ENCODE measurements at regions not wholly inside any gene's neighbourhood (a gene's known extent, or its start where the extent isn't known, plus 50 kb on each side); places are given as distances from the start of the nearest gene placed in this dataset.
"Not testable (repeated sequence)": the region's sequence is repeated elsewhere in the genome, so short reads cannot be mapped to it uniquely, and the experiment has no call there.

DNA sequence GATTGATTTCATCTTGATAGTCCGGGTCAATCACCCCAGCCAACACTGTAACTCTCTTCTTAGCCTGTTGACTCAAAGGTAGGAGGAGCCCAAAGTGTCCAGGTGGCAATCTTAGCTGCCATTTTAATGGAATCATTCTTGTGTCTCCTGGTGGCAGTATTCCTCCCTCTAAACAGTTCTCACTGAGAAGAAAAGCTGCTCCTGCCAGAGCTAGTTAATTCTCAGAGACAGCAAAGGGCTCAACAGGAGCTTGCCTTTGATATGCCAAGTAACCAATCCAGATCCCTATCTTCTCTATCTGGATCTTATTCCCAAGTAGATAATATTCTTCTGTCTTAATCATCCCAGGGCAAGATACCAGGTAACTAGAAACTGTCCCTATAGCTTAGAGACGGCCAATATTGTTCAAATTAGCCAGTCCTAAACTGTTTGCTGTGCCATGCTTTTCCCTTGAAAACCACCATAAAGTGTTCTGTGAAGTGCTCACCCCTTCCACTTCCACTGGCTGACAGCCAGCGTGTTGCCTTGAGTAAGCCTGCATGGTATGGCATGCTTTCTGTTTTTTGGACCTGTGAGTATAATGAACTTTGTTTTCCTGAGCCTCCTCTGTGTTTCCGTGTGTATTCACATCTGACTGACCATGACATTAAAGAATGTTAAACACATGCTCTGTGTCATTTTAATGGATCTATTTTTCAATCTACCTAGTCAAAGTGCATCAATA is 463.7 kb upstream of the SLITRK5 start:
- DNase-seq (no peak), ATAC-seq (no peak)
- Histone ChIP-seq H3K36me3 (ENCODE audit: insufficient read depth in 1 of 2, low read depth in 1 of 2) (no peaks in the 10 kb centered on the region), H3K9me3 (no peaks in the 10 kb centered on the region), H3K4me3 (no peak overlapping the region), H3K27me3 (ENCODE audit: insufficient read depth in 3 of 3, low read length in 2 of 3) (no peaks in the 10 kb centered on the region), H3K27ac (no peak overlapping the region), H3K4me1 (no peaks in the 10 kb centered on the region)
- WGBS, 3 donors: 56 to 59% (median 57%) methylated on average over 4 of the region's 4 CpGs
- no peak for TF ChIP-seq CTCF (IDR thresholded peaks at IDR 0.05)
- intact Hi-C loops (cut with DNase I): no loop called here

DNA sequence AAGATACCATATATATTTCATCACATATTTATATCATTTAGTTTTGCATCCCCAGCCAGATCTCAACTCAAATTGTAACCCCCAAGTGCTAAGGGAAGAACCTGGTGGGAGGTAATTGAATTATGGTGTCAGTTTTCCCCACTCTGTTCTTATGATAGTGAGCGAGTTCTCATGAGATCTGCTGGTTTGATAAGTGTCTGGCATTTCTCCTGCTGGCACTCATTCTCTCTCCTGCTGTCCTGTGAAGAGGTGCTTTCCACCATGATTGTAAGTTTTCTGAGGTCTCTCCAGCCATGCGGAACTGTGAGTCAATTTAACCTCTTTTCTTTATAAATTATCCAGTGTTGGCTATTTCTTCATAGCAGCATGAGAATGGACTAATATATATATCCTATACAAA is 462.5 kb upstream of the SLITRK5 start:
- Histone ChIP-seq H3K36me3 (ENCODE audit: insufficient read depth in 1 of 2, low read depth in 1 of 2) (no peaks in the 10 kb centered on the region), H3K27ac (no peak overlapping the region), H3K4me1 (no peaks in the 10 kb centered on the region), H3K9me3 (no peaks in the 10 kb centered on the region), H3K4me3 (no peak overlapping the region), H3K27me3 (ENCODE audit: insufficient read depth in 3 of 3, low read length in 2 of 3) (no peaks in the 10 kb centered on the region)
- ATAC-seq (no peak), DNase-seq (no peak)
- 76 to 89% (median 83%) methylated on average over 2 of the region's 2 CpGs for WGBS, 3 donors
- intact Hi-C loops (cut with DNase I): no loop called here
- no peak for TF ChIP-seq CTCF (IDR thresholded peaks at IDR 0.05)

DNA sequence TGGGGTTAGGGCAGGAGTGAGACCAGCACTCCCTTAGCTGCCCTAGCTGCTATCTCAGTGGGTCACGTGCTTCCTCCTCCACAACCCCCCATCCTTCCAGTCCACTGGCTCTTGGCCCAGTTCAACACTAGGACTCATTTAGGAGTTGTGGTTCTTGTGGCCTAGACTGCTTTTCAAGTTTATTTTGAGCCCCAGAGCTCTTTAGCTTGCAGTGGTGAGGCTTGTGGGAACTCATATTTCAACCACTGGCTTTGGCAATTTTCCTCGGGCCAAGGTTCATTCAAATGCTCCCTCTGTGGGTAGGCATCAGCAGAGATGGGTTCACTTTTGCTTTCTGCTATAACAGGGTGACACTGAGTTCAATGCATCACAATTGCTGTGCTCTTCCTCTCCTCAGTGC is 436.2 kb upstream of the SLITRK5 start:
- Histone ChIP-seq H3K4me1 (no peaks in the 10 kb centered on the region), H3K36me3 (ENCODE audit: insufficient read depth in 1 of 2, low read depth in 1 of 2) (no peaks in the 10 kb centered on the region), H3K27ac (no peak overlapping the region), H3K27me3 (ENCODE audit: insufficient read depth in 3 of 3, low read length in 2 of 3) (no peaks in the 10 kb centered on the region), H3K9me3 (no peaks in the 10 kb centered on the region), H3K4me3 (no peak overlapping the region)
- no peak for DNase-seq
- no peak for TF ChIP-seq CTCF (IDR thresholded peaks at IDR 0.05)
- ATAC-seq: no peak
- intact Hi-C loops (cut with DNase I): no loop called here
- WGBS, 3 donors: 68 to 82% (median 74%) methylated on average over 2 of the region's 2 CpGs

DNA sequence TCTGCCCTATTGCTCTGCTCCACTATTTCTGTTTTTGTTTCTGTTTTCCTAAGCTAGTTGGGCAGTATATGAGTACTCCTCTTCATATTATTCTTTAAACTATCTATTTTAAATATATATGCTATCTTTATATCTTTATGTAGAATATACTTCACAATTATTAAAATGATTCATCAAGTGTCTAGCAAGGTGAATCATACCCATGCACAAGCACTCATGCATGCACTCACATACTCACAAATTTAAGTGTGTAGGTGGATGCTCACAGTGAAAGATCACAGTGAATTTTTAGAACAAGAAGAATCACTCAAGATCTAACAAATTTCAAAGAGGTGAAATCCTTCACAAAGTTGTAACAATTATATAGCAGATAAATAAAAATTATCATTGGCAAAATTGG is 435.6 kb upstream of the SLITRK5 start:
- ATAC-seq (no peak), DNase-seq (no peak)
- Histone ChIP-seq H3K36me3 (ENCODE audit: insufficient read depth in 1 of 2, low read depth in 1 of 2) (no peaks in the 10 kb centered on the region), H3K27ac (no peak overlapping the region), H3K9me3 (no peaks in the 10 kb centered on the region), H3K4me1 (no peaks in the 10 kb centered on the region), H3K27me3 (ENCODE audit: insufficient read depth in 3 of 3, low read length in 2 of 3) (no peaks in the 10 kb centered on the region), H3K4me3 (no peak overlapping the region)
- no peak for TF ChIP-seq CTCF (IDR thresholded peaks at IDR 0.05)
- intact Hi-C loops (cut with DNase I): no loop called here

DNA sequence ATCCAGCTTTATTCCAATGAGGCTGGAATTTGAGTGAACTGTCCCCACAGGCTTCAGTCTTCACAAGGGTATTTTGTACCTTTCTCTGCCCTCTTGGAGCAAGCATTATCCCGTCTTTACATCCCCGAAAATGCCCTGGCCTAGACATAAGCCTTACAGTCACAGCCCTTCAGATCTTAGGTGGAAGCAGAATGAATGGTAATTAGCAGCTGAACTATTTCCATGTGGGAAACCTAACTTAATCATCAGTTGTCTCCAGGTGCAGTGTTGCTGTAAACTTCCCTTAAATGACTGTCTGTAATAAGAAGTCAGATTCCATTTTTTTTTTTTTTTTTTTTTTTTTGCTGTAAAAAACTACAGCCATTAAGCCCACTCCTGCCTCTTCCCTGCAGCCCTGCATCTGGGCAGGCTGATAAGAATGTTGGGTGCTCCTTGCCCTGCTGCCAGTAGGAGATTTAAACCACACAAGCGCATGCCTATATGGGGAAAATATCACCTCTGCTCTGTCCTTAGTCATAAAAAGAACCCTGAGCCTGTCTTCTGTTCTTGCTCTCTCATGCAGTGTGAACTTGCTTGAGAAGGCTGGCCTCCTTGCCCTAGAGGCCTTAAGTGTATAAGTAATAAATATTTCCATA is 426.8 kb upstream of the SLITRK5 start:
- Histone ChIP-seq H3K27me3 (ENCODE audit: insufficient read depth in 3 of 3, low read length in 2 of 3) (no peaks in the 10 kb centered on the region), H3K4me3 (no peak overlapping the region), H3K4me1 (no peaks in the 10 kb centered on the region), H3K9me3 (no peaks in the 10 kb centered on the region), H3K27ac (no peak overlapping the region), H3K36me3 (ENCODE audit: insufficient read depth in 1 of 2, low read depth in 1 of 2) (no peaks in the 10 kb centered on the region)
- no peak for TF ChIP-seq CTCF (IDR thresholded peaks at IDR 0.05)
- no peak for DNase-seq
- no peak for ATAC-seq
- intact Hi-C loops (cut with DNase I): no loop called here
- whole genome bisulfite sequencing, 3 donors: 80 to 85% (median 82%) methylated on average over 3 of the region's 3 CpGs

DNA sequence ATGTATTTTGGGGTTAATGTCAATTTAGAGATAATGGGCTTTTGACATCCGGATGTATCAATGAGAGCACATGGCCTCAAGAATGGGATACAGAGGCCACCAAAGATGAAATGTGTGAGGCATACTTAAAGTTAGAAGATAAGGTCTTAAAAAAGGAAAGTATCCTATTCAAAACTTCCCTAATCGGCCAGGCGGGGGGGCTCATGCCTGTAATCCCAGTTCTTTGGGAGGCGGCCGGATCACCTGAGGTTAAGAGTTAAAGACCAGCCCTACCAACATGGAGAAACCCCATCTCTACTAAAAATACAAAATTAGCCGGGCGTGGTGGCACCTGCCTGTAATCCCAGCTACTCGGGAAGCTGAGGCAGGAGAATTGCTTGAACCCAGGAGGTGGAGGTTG is 421.3 kb upstream of the SLITRK5 start:
- intact Hi-C loops (cut with DNase I); H3K27ac ChIP-seq; H3K4me3 ChIP-seq; DNase-seq; H3K9me3 ChIP-seq; H3K4me1 ChIP-seq; H3K27me3 ChIP-seq (ENCODE audit: insufficient read depth in 3 of 3, low read length in 2 of 3); H3K36me3 ChIP-seq (ENCODE audit: insufficient read depth in 1 of 2, low read depth in 1 of 2); ATAC-seq: not testable (repeated sequence)
- WGBS, 3 donors: 89 to 95% (median 94%) methylated on average over 8 of the region's 8 CpGs
